ENCODE measurements at regions not wholly inside any gene's neighbourhood (a gene's known extent, or its start where the extent isn't known, plus 50 kb on each side); places are given as distances from the start of the nearest gene placed in this dataset.

- no peak for TF ChIP-seq Cebpa-rat (IDR thresholded peaks at IDR 0.05)
- peak overlapping the region in 2 of 11 experiments; percentile 5 to 37; a peak in 2 of 22 replicates for H3K9ac ChIP-seq
- peak overlapping the region; percentile 67 to 91 (median 75) for H3K4me2 ChIP-seq
These were observed 278.3 kb downstream of the FBXW7 start for GRCh38 chr4:152257601-152258066.

GRCh38 chr4:152256996-152257395 is 278.9 kb downstream of the FBXW7 start:
- peak overlapping the region; percentile 67 to 91 (median 75) for H3K4me2 ChIP-seq
- H3K4me3 ChIP-seq, result no peak overlapping the region
- no peaks in the 10 kb centered on the region for H3K36me3 ChIP-seq
- H3K27ac ChIP-seq, result peak overlapping the region in 4 of 11 experiments; percentile 13 to 72 (median 41); a peak in 5 of 22 replicates
- H4K20me1 ChIP-seq, result no peaks in the 10 kb centered on the region
- no peak for TF ChIP-seq Cebpa-rat (IDR thresholded peaks at IDR 0.05)
- H3K27me3 ChIP-seq, result no peaks in the 10 kb centered on the region
- no peak overlapping the region for H3K9ac ChIP-seq
- peaks cover 44 to 49% (median 46%) of the 10 kb centered on the region in 10 experiments for H3K4me1 ChIP-seq
- peaks cover 10 to 29% (median 23%) of the 10 kb centered on the region in 11 experiments; a peak in 21 of 22 replicates for H3K9me3 ChIP-seq (replicated peaks in 1 of 11)

More at GRCh38 chr4:152257601-152258066, 278.3 kb downstream of the FBXW7 start:
- Histone ChIP-seq H4K20me1 (no peaks in the 10 kb centered on the region), H3K9me3 (replicated peaks in 1 of 11) (peaks cover 10 to 25% (median 21%) of the 10 kb centered on the region in 11 experiments; a peak in 21 of 22 replicates), H3K36me3 (no peaks in the 10 kb centered on the region), H3K4me3 (peak overlapping the region in 1 of 10 experiments; percentile 9; a peak in 1 of 20 replicates), H3K4me1 (peaks cover 44 to 49% (median 46%) of the 10 kb centered on the region in 10 experiments), H3K27me3 (no peaks in the 10 kb centered on the region), H3K27ac (peak overlapping the region; percentile 4 to 72 (median 38); a peak in 17 of 22 replicates)

GRCh38 chr4:152255437-152255836 is 280.5 kb downstream of the FBXW7 start:
- peak overlapping the region in 3 of 11 experiments; percentile 24 to 34 (median 25); a peak in 5 of 22 replicates for H3K27ac ChIP-seq
- H3K4me2 ChIP-seq, result peak overlapping the region; percentile 67 to 91 (median 75)
- no peak overlapping the region for H3K4me3 ChIP-seq
- no peaks in the 10 kb centered on the region for H4K20me1 ChIP-seq
- H3K27me3 ChIP-seq, result no peaks in the 10 kb centered on the region
- peaks cover 44 to 49% (median 46%) of the 10 kb centered on the region in 10 experiments for H3K4me1 ChIP-seq
- no peak for TF ChIP-seq Cebpa-rat (IDR thresholded peaks at IDR 0.05)
- H3K9ac ChIP-seq, result no peak overlapping the region
- H3K36me3 ChIP-seq, result no peaks in the 10 kb centered on the region
- H3K9me3 ChIP-seq (replicated peaks in 1 of 11), result peaks cover 1 to 20% (median 10%) of the 10 kb centered on the region in 11 experiments; a peak in 21 of 22 replicates

- no peak overlapping the region for H3K27ac ChIP-seq
- H3K4me2 ChIP-seq, result no peak overlapping the region
- H3K9ac ChIP-seq, result no peak overlapping the region
- H3K4me3 ChIP-seq, result no peak overlapping the region
- peaks cover 0 to 47% (median 16%) of the 10 kb centered on the region in 11 experiments; a peak in 11 of 22 replicates for H3K9me3 ChIP-seq (replicated peaks in 1 of 11)
- H3K36me3 ChIP-seq, result no peaks in the 10 kb centered on the region
- no peaks in the 10 kb centered on the region for H4K20me1 ChIP-seq
- no peaks in the 10 kb centered on the region for H3K27me3 ChIP-seq
- no peak for TF ChIP-seq Cebpa-rat (IDR thresholded peaks at IDR 0.05)
- peaks cover 10 to 17% (median 14%) of the 10 kb centered on the region in 10 experiments for H3K4me1 ChIP-seq
These were observed 287.5 kb downstream of the FBXW7 start for GRCh38 chr4:152248347-152248746.

GRCh38 chr4:152247271-152247975 is 288.5 kb downstream of the FBXW7 start:
- Histone ChIP-seq H3K9ac (no peak overlapping the region), H3K4me3 (no peak overlapping the region), H3K4me1 (peaks cover 10 to 26% (median 19%) of the 10 kb centered on the region in 10 experiments), H3K27me3 (no peaks in the 10 kb centered on the region), H3K27ac (no peak overlapping the region), H4K20me1 (no peaks in the 10 kb centered on the region), H3K36me3 (no peaks in the 10 kb centered on the region), H3K9me3 (replicated peaks in 1 of 11) (peaks cover 0 to 46% (median 16%) of the 10 kb centered on the region in 11 experiments; a peak in 11 of 22 replicates), H3K4me2 (no peak overlapping the region)
- no peak for TF ChIP-seq Cebpa-rat (IDR thresholded peaks at IDR 0.05)

GRCh38 chr4:152246659-152247058 is 289.2 kb downstream of the FBXW7 start:
- Histone ChIP-seq H4K20me1 (no peaks in the 10 kb centered on the region), H3K36me3 (no peaks in the 10 kb centered on the region), H3K9ac (no peak overlapping the region), H3K27me3 (no peaks in the 10 kb centered on the region), H3K4me3 (no peak overlapping the region), H3K27ac (no peak overlapping the region), H3K4me1 (peaks cover 10 to 27% (median 19%) of the 10 kb centered on the region in 10 experiments), H3K4me2 (peak overlapping the region in 1 of 11 experiments; percentile 21; a peak in 2 of 22 replicates), H3K9me3 (replicated peaks in 1 of 11) (peaks cover 0 to 40% (median 12%) of the 10 kb centered on the region in 11 experiments; a peak in 11 of 22 replicates)
- TF ChIP-seq Cebpa-rat (IDR thresholded peaks at IDR 0.05), result no peak

GRCh38 chr4:152245680-152246079 is 290.2 kb downstream of the FBXW7 start:
- no peaks in the 10 kb centered on the region for H3K36me3 ChIP-seq
- no peak overlapping the region for H3K27ac ChIP-seq
- no peaks in the 10 kb centered on the region for H3K27me3 ChIP-seq
- peaks cover 0 to 40% (median 11%) of the 10 kb centered on the region in 11 experiments; a peak in 10 of 22 replicates for H3K9me3 ChIP-seq (replicated peaks in 1 of 11)
- H4K20me1 ChIP-seq, result no peaks in the 10 kb centered on the region
- no peak overlapping the region for H3K4me3 ChIP-seq
- peaks cover 10 to 27% (median 19%) of the 10 kb centered on the region in 10 experiments for H3K4me1 ChIP-seq
- no peak overlapping the region for H3K9ac ChIP-seq
- H3K4me2 ChIP-seq, result no peak overlapping the region
- TF ChIP-seq Cebpa-rat (IDR thresholded peaks at IDR 0.05), result no peak

GRCh38 chr4:152244659-152245058 is 291.2 kb downstream of the FBXW7 start:
- H3K9me3 ChIP-seq (replicated peaks in 1 of 11), result peaks cover 0 to 40% (median 10%) of the 10 kb centered on the region in 11 experiments; a peak in 10 of 22 replicates
- H3K4me2 ChIP-seq, result peak overlapping the region; percentile 31 to 67 (median 52); a peak in 14 of 22 replicates
- no peaks in the 10 kb centered on the region for H3K36me3 ChIP-seq
- TF ChIP-seq Cebpa-rat (IDR thresholded peaks at IDR 0.05), result no peak
- H3K4me1 ChIP-seq, result peaks cover 10 to 33% (median 19%) of the 10 kb centered on the region in 10 experiments
- H3K9ac ChIP-seq, result no peak overlapping the region
- H3K4me3 ChIP-seq, result no peak overlapping the region
- no peaks in the 10 kb centered on the region for H4K20me1 ChIP-seq
- H3K27me3 ChIP-seq, result no peaks in the 10 kb centered on the region
- no peak overlapping the region for H3K27ac ChIP-seq

- H3K27me3 ChIP-seq, result no peaks in the 10 kb centered on the region
- H3K4me1 ChIP-seq, result peaks cover 10 to 33% (median 19%) of the 10 kb centered on the region in 10 experiments
- no peaks in the 10 kb centered on the region for H4K20me1 ChIP-seq
- no peak overlapping the region for H3K9ac ChIP-seq
- no peaks in the 10 kb centered on the region for H3K36me3 ChIP-seq
- peaks cover 0 to 40% (median 10%) of the 10 kb centered on the region in 11 experiments; a peak in 10 of 22 replicates for H3K9me3 ChIP-seq (replicated peaks in 1 of 11)
- TF ChIP-seq Cebpa-rat (IDR thresholded peaks at IDR 0.05), result no peak
- no peak overlapping the region for H3K4me3 ChIP-seq
- H3K27ac ChIP-seq, result 0 out of 22 replicates have a peak overlapping the region, but pooled peaks of 1 of the 11 experiments have one; percentile 17
- H3K4me2 ChIP-seq, result peak overlapping the region; percentile 31 to 67 (median 52)
These were observed 291.8 kb downstream of the FBXW7 start for GRCh38 chr4:152243896-152244595.
